Activated naive CD8-positive, alpha-beta T cell treated with anti-CD3 and anti-CD28 coated beads for 36 hours (primary cell): ENCODE measurements at regions not wholly inside any gene's neighbourhood (a gene's known extent, or its start where the extent isn't known, plus 50 kb on each side); places are given as distances from the start of the nearest gene placed in this dataset.

Source experiments
- DNase-seq: peaks from one replicate; pipeline ENCODE4 v3.0.0; 2021
- H3K27ac Mint-ChIP-seq: one replicate; pipeline ENCODE4 v1.8.0; 2022; ENCODE audit warnings: mild to moderate bottlenecking, moderate library complexity, mixed read lengths
- H3K27me3 Mint-ChIP-seq: one replicate; pipeline ENCODE4 v1.8.0; 2022; ENCODE audit warnings: mild to moderate bottlenecking, mixed read lengths
- H3K36me3 Mint-ChIP-seq: one replicate; pipeline ENCODE4 v1.8.0; 2021; ENCODE audit warnings: mild to moderate bottlenecking, mixed read lengths
- H3K4me1 Mint-ChIP-seq: one replicate; pipeline ENCODE4 v1.8.0; 2021; ENCODE audit warnings: mixed read lengths
- H3K4me3 Mint-ChIP-seq: one replicate; pipeline ENCODE4 v1.8.0; 2022; ENCODE audit warnings: mild to moderate bottlenecking, moderate library complexity, mixed read lengths
- H3K9me3 Mint-ChIP-seq: one replicate; pipeline ENCODE4 v1.8.0; 2022; ENCODE audit warnings: mixed read lengths

GRCh38 chr5:62969409-62970120, 390.9 kb downstream of the LRRC70 start:
- DNase-seq = no peak
- no peak overlapping the region for H3K4me3 Mint-ChIP-seq
- H3K9me3 Mint-ChIP-seq = peaks cover 10% of the 10 kb centered on the region
- H3K27ac Mint-ChIP-seq = no peak overlapping the region
- H3K4me1 Mint-ChIP-seq = no peaks in the 10 kb centered on the region
- H3K36me3 Mint-ChIP-seq = no peaks in the 10 kb centered on the region
- no peaks in the 10 kb centered on the region for H3K27me3 Mint-ChIP-seq

GRCh38 chr5:62964428-62964827, 385.8 kb downstream of the LRRC70 start:
- no peaks in the 10 kb centered on the region for H3K36me3 Mint-ChIP-seq
- H3K9me3 Mint-ChIP-seq = peaks cover 13% of the 10 kb centered on the region
- DNase-seq = no peak
- H3K27ac Mint-ChIP-seq = no peak overlapping the region
- no peak overlapping the region for H3K4me3 Mint-ChIP-seq
- no peaks in the 10 kb centered on the region for H3K4me1 Mint-ChIP-seq
- H3K27me3 Mint-ChIP-seq = no peaks in the 10 kb centered on the region

GRCh38 chr5:62960781-62961180, 382.2 kb downstream of the LRRC70 start:
- Mint-ChIP-seq H3K4me1 (no peaks in the 10 kb centered on the region), H3K27me3 (no peaks in the 10 kb centered on the region), H3K36me3 (no peaks in the 10 kb centered on the region), H3K9me3 (peaks cover 10% of the 10 kb centered on the region), H3K4me3 (no peak overlapping the region), H3K27ac (no peak overlapping the region)
- no peak for DNase-seq

GRCh38 chr5:62956597-62956996, 378.0 kb downstream of the LRRC70 start:
- no peaks in the 10 kb centered on the region for H3K4me1 Mint-ChIP-seq
- H3K9me3 Mint-ChIP-seq = peaks cover 5% of the 10 kb centered on the region
- H3K27me3 Mint-ChIP-seq = no peaks in the 10 kb centered on the region
- H3K4me3 Mint-ChIP-seq = no peak overlapping the region
- no peak for DNase-seq
- no peaks in the 10 kb centered on the region for H3K36me3 Mint-ChIP-seq
- H3K27ac Mint-ChIP-seq = no peak overlapping the region

- no peak overlapping the region for H3K4me3 Mint-ChIP-seq
- H3K9me3 Mint-ChIP-seq = peaks cover 5% of the 10 kb centered on the region
- no peaks in the 10 kb centered on the region for H3K36me3 Mint-ChIP-seq
- no peaks in the 10 kb centered on the region for H3K27me3 Mint-ChIP-seq
- H3K4me1 Mint-ChIP-seq = no peaks in the 10 kb centered on the region
- H3K27ac Mint-ChIP-seq = no peak overlapping the region
- no peak for DNase-seq
Measured at GRCh38 chr5:62954578-62954977, 376.0 kb downstream of the LRRC70 start.

GRCh38 chr5:62948301-62948700, 369.7 kb downstream of the LRRC70 start:
- H3K27ac Mint-ChIP-seq = no peak overlapping the region
- no peak overlapping the region for H3K4me3 Mint-ChIP-seq
- H3K4me1 Mint-ChIP-seq = no peaks in the 10 kb centered on the region
- H3K9me3 Mint-ChIP-seq = peaks cover 1% of the 10 kb centered on the region
- DNase-seq = no peak
- H3K27me3 Mint-ChIP-seq = no peaks in the 10 kb centered on the region
- H3K36me3 Mint-ChIP-seq = no peaks in the 10 kb centered on the region

GRCh38 chr5:62942384-62942783, 363.8 kb downstream of the LRRC70 start:
- H3K4me3 Mint-ChIP-seq = no peak overlapping the region
- H3K27ac Mint-ChIP-seq = no peak overlapping the region
- H3K4me1 Mint-ChIP-seq = no peaks in the 10 kb centered on the region
- H3K27me3 Mint-ChIP-seq = no peaks in the 10 kb centered on the region
- DNase-seq = no peak
- no peaks in the 10 kb centered on the region for H3K36me3 Mint-ChIP-seq
- no peaks in the 10 kb centered on the region for H3K9me3 Mint-ChIP-seq

- no peak overlapping the region for H3K4me3 Mint-ChIP-seq
- H3K27ac Mint-ChIP-seq = no peak overlapping the region
- no peaks in the 10 kb centered on the region for H3K9me3 Mint-ChIP-seq
- H3K27me3 Mint-ChIP-seq = no peaks in the 10 kb centered on the region
- DNase-seq = no peak
- no peaks in the 10 kb centered on the region for H3K4me1 Mint-ChIP-seq
- no peaks in the 10 kb centered on the region for H3K36me3 Mint-ChIP-seq
Measured at GRCh38 chr5:62938927-62939326, 360.3 kb downstream of the LRRC70 start.

GRCh38 chr5:62937661-62938558, 359.3 kb downstream of the LRRC70 start:
- H3K36me3 Mint-ChIP-seq = no peaks in the 10 kb centered on the region
- no peak overlapping the region for H3K27ac Mint-ChIP-seq
- H3K4me3 Mint-ChIP-seq = no peak overlapping the region
- no peaks in the 10 kb centered on the region for H3K9me3 Mint-ChIP-seq
- no peak for DNase-seq
- H3K27me3 Mint-ChIP-seq = no peaks in the 10 kb centered on the region
- H3K4me1 Mint-ChIP-seq = no peaks in the 10 kb centered on the region

GRCh38 chr5:62935660-62936059, 357.0 kb downstream of the LRRC70 start:
- no peak for DNase-seq
- no peak overlapping the region for H3K27ac Mint-ChIP-seq
- no peaks in the 10 kb centered on the region for H3K36me3 Mint-ChIP-seq
- no peaks in the 10 kb centered on the region for H3K27me3 Mint-ChIP-seq
- H3K9me3 Mint-ChIP-seq = no peaks in the 10 kb centered on the region
- no peaks in the 10 kb centered on the region for H3K4me1 Mint-ChIP-seq
- no peak overlapping the region for H3K4me3 Mint-ChIP-seq

- H3K4me1 Mint-ChIP-seq = no peaks in the 10 kb centered on the region
- H3K36me3 Mint-ChIP-seq = no peaks in the 10 kb centered on the region
- no peak overlapping the region for H3K4me3 Mint-ChIP-seq
- DNase-seq = no peak
- no peak overlapping the region for H3K27ac Mint-ChIP-seq
- H3K27me3 Mint-ChIP-seq = no peaks in the 10 kb centered on the region
- no peaks in the 10 kb centered on the region for H3K9me3 Mint-ChIP-seq
Measured at GRCh38 chr5:62934319-62934718, 355.7 kb downstream of the LRRC70 start.

- Mint-ChIP-seq H3K27me3 (no peaks in the 10 kb centered on the region), H3K4me3 (no peak overlapping the region), H3K27ac (no peak overlapping the region), H3K36me3 (no peaks in the 10 kb centered on the region), H3K4me1 (no peaks in the 10 kb centered on the region), H3K9me3 (no peaks in the 10 kb centered on the region)
- no peak for DNase-seq
Measured at GRCh38 chr5:62933261-62933660, 354.6 kb downstream of the LRRC70 start.

- no peaks in the 10 kb centered on the region for H3K4me1 Mint-ChIP-seq
- no peaks in the 10 kb centered on the region for H3K9me3 Mint-ChIP-seq
- no peak overlapping the region for H3K27ac Mint-ChIP-seq
- H3K36me3 Mint-ChIP-seq = no peaks in the 10 kb centered on the region
- DNase-seq = no peak
- H3K27me3 Mint-ChIP-seq = no peaks in the 10 kb centered on the region
- no peak overlapping the region for H3K4me3 Mint-ChIP-seq
Measured at GRCh38 chr5:62931153-62931950, 352.7 kb downstream of the LRRC70 start.

- Mint-ChIP-seq H3K27ac (no peak overlapping the region), H3K36me3 (no peaks in the 10 kb centered on the region), H3K4me3 (no peak overlapping the region), H3K9me3 (no peaks in the 10 kb centered on the region), H3K27me3 (no peaks in the 10 kb centered on the region), H3K4me1 (no peaks in the 10 kb centered on the region)
- DNase-seq = no peak
Measured at GRCh38 chr5:62922191-62922590, 343.6 kb downstream of the LRRC70 start.

GRCh38 chr5:62920856-62921255, 342.2 kb downstream of the LRRC70 start:
- Mint-ChIP-seq H3K27ac (no peak overlapping the region), H3K4me1 (no peaks in the 10 kb centered on the region), H3K4me3 (no peak overlapping the region), H3K36me3 (no peaks in the 10 kb centered on the region), H3K9me3 (no peaks in the 10 kb centered on the region), H3K27me3 (no peaks in the 10 kb centered on the region)
- no peak for DNase-seq
